ENCODE measurements at regions not wholly inside any gene's neighbourhood (a gene's known extent, or its start where the extent isn't known, plus 50 kb on each side); places are given as distances from the start of the nearest gene placed in this dataset.
A peak's percentile ranks its signal among the peaks of the same experiment; 100 is the strongest.

GRCh38 chr10:7484456-7485243, 73.8 kb upstream of the SFMBT2 start:
- H3K27ac Mint-ChIP-seq = peak overlapping the region; percentile 95
- H3K4me3 Mint-ChIP-seq = peak overlapping the region; percentile 59
- H3K36me3 Mint-ChIP-seq = no peaks in the 10 kb centered on the region
- peaks cover 4% of the 10 kb centered on the region for H3K9me3 Mint-ChIP-seq
- peaks cover 63% of the 10 kb centered on the region for H3K4me1 Mint-ChIP-seq
- peak; percentile 95 for ATAC-seq
- peak; percentile 26 to 74 for DNase-seq (ENCODE audit: low spot score in 2 of 2)

GRCh38 chr10:7483848-7484247, 73.0 kb upstream of the SFMBT2 start:
- ATAC-seq = no peak
- H3K4me1 Mint-ChIP-seq = peaks cover 71% of the 10 kb centered on the region
- H3K9me3 Mint-ChIP-seq = peaks cover 4% of the 10 kb centered on the region
- peak overlapping the region; percentile 59 for H3K4me3 Mint-ChIP-seq
- no peaks in the 10 kb centered on the region for H3K36me3 Mint-ChIP-seq
- H3K27ac Mint-ChIP-seq = peak overlapping the region; percentile 95
- no peak for DNase-seq (ENCODE audit: low spot score in 2 of 2)

GRCh38 chr10:7482992-7483391, 72.2 kb upstream of the SFMBT2 start:
- no peaks in the 10 kb centered on the region for H3K36me3 Mint-ChIP-seq
- H3K27ac Mint-ChIP-seq = peak overlapping the region; percentile 95
- peaks cover 77% of the 10 kb centered on the region for H3K4me1 Mint-ChIP-seq
- peaks cover 4% of the 10 kb centered on the region for H3K9me3 Mint-ChIP-seq
- DNase-seq (ENCODE audit: low spot score in 2 of 2) = no peak
- ATAC-seq = no peak
- H3K4me3 Mint-ChIP-seq = no peak overlapping the region

- Mint-ChIP-seq H3K27ac (peak overlapping the region; percentile 95), H3K4me1 (peaks cover 77% of the 10 kb centered on the region), H3K9me3 (peaks cover 4% of the 10 kb centered on the region), H3K4me3 (peak overlapping the region; percentile 40), H3K36me3 (no peaks in the 10 kb centered on the region)
- ATAC-seq = no peak
- no peak for DNase-seq (ENCODE audit: low spot score in 2 of 2)
Observed at GRCh38 chr10:7481368-7481765, 70.5 kb upstream of the SFMBT2 start.

- no peaks in the 10 kb centered on the region for H3K36me3 Mint-ChIP-seq
- no peak for ATAC-seq
- H3K4me1 Mint-ChIP-seq = peaks cover 75% of the 10 kb centered on the region
Observed at GRCh38 chr10:7480742-7481367, 70.0 kb upstream of the SFMBT2 start.

GRCh38 chr10:7479861-7480598, 69.2 kb upstream of the SFMBT2 start:
- ATAC-seq (no peak), DNase-seq (ENCODE audit: low spot score in 2 of 2) (no peak)
- peaks cover 67% of the 10 kb centered on the region for H3K4me1 Mint-ChIP-seq
- H3K36me3 Mint-ChIP-seq = no peaks in the 10 kb centered on the region
- H3K27ac Mint-ChIP-seq = peak overlapping the region; percentile 95
- peak overlapping the region; percentile 40 for H3K4me3 Mint-ChIP-seq
- H3K9me3 Mint-ChIP-seq = peaks cover 4% of the 10 kb centered on the region

More at GRCh38 chr10:7480742-7481367, 70.0 kb upstream of the SFMBT2 start:
- Mint-ChIP-seq H3K4me3 (peak overlapping the region; percentile 40), H3K27ac (peak overlapping the region; percentile 95), H3K9me3 (peaks cover 4% of the 10 kb centered on the region)
- DNase-seq (ENCODE audit: low spot score in 2 of 2) = no peak

GRCh38 chr10:7478727-7479457, 68.1 kb upstream of the SFMBT2 start:
- ATAC-seq (no peak), DNase-seq (ENCODE audit: low spot score in 2 of 2) (no peak)
- Mint-ChIP-seq H3K4me1 (peaks cover 58% of the 10 kb centered on the region), H3K27ac (peak overlapping the region; percentile 95), H3K36me3 (no peaks in the 10 kb centered on the region), H3K4me3 (peak overlapping the region; percentile 40), H3K9me3 (peaks cover 4% of the 10 kb centered on the region)

- Mint-ChIP-seq H3K9me3 (no peaks in the 10 kb centered on the region), H3K27ac (no peak overlapping the region), H3K4me3 (no peak overlapping the region), H3K36me3 (no peaks in the 10 kb centered on the region), H3K4me1 (peaks cover 51% of the 10 kb centered on the region)
- ATAC-seq (no peak), DNase-seq (ENCODE audit: low spot score in 2 of 2) (no peak)
Observed at GRCh38 chr10:7477538-7478334, 66.9 kb upstream of the SFMBT2 start.

GRCh38 chr10:7475939-7476338, 65.1 kb upstream of the SFMBT2 start:
- H3K4me1 Mint-ChIP-seq = peaks cover 53% of the 10 kb centered on the region
- no peak overlapping the region for H3K4me3 Mint-ChIP-seq
- ATAC-seq (no peak), DNase-seq (ENCODE audit: low spot score in 2 of 2) (no peak)
- no peaks in the 10 kb centered on the region for H3K9me3 Mint-ChIP-seq
- H3K36me3 Mint-ChIP-seq = no peaks in the 10 kb centered on the region
- no peak overlapping the region for H3K27ac Mint-ChIP-seq

GRCh38 chr10:7475046-7475911, 64.4 kb upstream of the SFMBT2 start:
- Mint-ChIP-seq H3K27ac (no peak overlapping the region), H3K4me3 (no peak overlapping the region)

GRCh38 chr10:7474388-7474787, 63.6 kb upstream of the SFMBT2 start:
- no peaks in the 10 kb centered on the region for H3K36me3 Mint-ChIP-seq
- H3K9me3 Mint-ChIP-seq = no peaks in the 10 kb centered on the region
- DNase-seq (ENCODE audit: low spot score in 2 of 2) (no peak), ATAC-seq (no peak)
- no peak overlapping the region for H3K4me3 Mint-ChIP-seq
- no peak overlapping the region for H3K27ac Mint-ChIP-seq
- H3K4me1 Mint-ChIP-seq = peaks cover 38% of the 10 kb centered on the region

More at GRCh38 chr10:7475046-7475911, 64.4 kb upstream of the SFMBT2 start:
- Mint-ChIP-seq H3K4me1 (peaks cover 47% of the 10 kb centered on the region), H3K9me3 (no peaks in the 10 kb centered on the region), H3K36me3 (no peaks in the 10 kb centered on the region)
- no peak for ATAC-seq
- DNase-seq (ENCODE audit: low spot score in 2 of 2) = no peak

- Mint-ChIP-seq H3K36me3 (no peaks in the 10 kb centered on the region), H3K4me1 (peaks cover 29% of the 10 kb centered on the region), H3K27ac (no peak overlapping the region), H3K4me3 (no peak overlapping the region), H3K9me3 (no peaks in the 10 kb centered on the region)
- DNase-seq (ENCODE audit: low spot score in 2 of 2) = no peak
- ATAC-seq = no peak
Observed at GRCh38 chr10:7473474-7473873, 62.6 kb upstream of the SFMBT2 start.

- Mint-ChIP-seq H3K9me3 (no peaks in the 10 kb centered on the region), H3K4me1 (peaks cover 21% of the 10 kb centered on the region), H3K27ac (peak overlapping the region; percentile 74), H3K36me3 (no peaks in the 10 kb centered on the region), H3K4me3 (peak overlapping the region; percentile 66)
- DNase-seq (ENCODE audit: low spot score in 2 of 2) (no peak), ATAC-seq (peak; percentile 74)
Observed at GRCh38 chr10:7471720-7472367, 61.0 kb upstream of the SFMBT2 start.
